ENCODE measurements at regions not wholly inside any gene's neighbourhood (a gene's known extent, or its start where the extent isn't known, plus 50 kb on each side); places are given as distances from the start of the nearest gene placed in this dataset.

DNA sequence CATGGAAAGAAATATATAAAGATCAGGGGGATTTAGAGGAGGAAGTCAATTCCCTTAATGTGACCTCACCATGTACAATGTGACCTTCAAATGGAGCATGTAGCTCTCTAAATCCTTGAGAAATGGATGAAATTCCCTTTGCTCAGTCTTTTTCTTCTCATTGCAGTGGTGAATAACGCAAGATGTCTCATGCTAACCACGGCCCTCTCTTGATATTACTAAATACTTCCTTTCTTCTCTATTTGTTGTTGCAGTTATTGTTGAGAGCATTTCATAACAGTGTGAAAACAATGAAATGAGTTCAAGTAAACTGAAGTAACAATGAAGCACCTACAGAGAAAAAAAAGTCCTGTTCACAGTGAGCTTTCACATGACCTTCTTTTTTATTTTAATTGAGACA is 55.6 kb downstream of the ZNF281 start:
- DNase-seq: no peak

DNA sequence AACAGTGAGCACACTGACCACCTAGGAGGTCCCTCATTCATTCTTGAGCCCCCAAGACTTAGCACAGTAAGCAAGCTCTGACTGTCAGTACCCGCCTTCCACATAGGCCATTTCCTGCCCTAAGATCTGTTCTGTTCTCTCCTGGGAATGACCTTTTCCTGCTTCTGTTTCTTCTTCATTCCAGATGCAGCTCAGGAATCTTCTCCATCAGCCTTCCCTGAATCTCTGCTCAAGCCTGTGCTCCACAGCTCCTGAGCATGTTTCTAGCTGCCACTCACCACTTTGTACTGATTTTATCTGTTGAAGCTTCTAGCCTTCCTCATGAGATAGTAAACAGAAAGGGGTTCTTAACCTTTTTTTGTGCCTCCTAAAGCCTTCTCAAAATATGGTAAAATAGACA is 56.6 kb downstream of the ZNF281 start:
- no peak for DNase-seq

DNA sequence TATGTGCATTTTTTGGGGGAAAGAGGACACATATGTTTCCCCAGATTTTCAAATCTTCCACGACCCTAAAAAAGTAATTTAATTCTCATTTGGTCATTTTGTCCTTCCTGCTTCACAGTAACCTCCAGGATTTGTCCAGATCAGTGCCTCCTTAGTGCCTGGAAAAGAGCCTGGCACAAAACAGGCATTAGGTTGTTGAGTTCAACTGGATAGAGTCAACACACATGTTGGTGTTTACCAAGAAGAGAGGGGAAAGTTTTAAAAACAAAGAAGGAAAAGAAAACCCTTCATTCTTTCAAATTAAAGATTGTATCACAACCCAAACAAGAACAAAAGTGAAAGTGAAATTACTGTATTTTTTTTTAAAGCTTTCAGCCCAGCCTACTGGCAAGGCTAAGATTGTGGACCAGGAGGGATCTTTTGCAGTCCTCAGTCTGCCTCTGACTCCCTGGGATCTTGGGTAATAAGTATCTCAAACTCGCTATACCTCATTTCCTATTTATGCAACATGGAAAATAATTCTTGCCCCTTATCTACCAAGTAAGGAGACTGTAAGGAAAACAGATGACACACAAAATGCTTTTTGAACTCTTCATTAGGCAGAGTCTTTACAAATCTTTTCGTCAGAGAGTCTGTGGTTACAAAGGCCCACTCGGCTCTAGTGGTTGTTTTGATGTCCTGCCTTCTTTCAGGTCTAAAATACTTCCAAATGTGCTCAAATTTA is 57.8 kb downstream of the ZNF281 start:
- DNase-seq: peak; percentile 92

DNA sequence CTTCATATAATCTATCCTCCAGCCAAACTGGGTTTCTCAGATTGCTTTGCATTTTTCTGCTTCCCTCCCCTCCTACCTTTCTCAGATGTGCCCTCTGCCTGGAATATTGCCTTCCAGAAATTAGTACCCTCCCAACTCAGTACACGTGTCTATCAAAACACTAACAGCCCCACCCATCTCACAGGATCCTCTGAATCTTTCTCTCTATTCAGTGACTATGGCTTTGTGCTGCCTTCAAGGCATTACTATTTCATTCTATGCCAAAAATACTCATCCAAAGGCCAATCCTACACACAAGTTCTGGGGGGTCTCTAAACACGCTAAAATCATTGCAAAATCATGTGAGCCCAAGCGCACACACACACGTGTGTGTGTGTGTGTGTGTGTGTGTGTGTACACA is 58.4 kb downstream of the ZNF281 start:
- no peak for DNase-seq

DNA sequence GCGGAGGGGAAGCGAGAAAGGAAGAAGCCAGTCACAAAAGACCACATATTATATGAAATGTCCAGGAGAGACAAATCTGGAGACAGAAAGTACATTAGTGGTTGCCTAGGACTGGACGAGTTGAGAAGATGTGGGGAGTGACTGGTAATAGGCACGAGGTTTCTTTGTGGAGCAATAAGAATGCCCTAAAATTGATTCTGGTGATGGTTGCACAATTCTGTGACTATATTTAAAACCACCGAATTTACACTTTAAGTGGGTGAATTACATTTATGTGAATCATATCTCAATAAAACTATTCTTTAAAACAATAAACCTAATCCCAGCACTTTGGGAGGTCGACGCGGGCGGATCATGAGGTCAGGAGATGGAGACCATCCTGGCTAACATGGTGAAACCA is 63.1 kb downstream of the ZNF281 start:
- no peak for DNase-seq

DNA sequence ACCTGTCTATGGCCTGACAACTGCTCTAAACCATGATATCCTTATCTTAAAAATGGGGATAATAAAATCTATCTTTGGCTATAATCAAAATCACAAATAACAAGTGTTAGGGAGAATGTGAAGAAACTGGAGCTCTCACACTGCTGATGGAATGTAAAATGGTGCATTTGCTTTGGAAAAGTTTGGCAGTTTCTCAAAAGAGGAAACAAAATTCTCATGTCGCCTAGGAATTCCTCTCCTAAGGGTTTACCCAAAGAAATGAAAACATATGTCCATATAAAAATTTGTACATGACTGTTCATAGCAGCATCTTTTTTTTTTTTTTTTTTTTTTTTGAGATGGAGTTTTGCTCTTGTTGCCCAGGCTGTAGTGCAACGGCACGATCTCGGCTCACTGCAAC is 64.3 kb downstream of the ZNF281 start:
- DNase-seq: no peak

DNA sequence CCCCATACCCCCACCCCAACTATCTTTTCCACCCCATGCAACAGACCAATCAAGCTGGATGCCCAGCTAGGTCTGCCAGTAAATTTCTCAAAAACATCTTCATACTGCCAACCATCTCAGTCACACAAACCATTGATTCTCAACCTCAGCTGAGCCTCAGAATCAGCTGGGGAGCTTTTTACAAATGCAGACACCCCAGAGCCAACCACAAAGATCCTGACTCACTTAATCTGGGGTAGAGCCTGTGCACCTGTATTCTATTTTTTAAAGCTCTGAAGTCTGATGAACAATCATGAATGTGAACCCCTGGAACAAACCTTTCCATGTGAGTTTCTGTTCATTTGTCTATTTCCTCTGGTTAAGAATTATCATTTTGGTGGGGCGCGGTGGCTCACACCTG is 66.0 kb downstream of the ZNF281 start:
- no peak for DNase-seq

DNA sequence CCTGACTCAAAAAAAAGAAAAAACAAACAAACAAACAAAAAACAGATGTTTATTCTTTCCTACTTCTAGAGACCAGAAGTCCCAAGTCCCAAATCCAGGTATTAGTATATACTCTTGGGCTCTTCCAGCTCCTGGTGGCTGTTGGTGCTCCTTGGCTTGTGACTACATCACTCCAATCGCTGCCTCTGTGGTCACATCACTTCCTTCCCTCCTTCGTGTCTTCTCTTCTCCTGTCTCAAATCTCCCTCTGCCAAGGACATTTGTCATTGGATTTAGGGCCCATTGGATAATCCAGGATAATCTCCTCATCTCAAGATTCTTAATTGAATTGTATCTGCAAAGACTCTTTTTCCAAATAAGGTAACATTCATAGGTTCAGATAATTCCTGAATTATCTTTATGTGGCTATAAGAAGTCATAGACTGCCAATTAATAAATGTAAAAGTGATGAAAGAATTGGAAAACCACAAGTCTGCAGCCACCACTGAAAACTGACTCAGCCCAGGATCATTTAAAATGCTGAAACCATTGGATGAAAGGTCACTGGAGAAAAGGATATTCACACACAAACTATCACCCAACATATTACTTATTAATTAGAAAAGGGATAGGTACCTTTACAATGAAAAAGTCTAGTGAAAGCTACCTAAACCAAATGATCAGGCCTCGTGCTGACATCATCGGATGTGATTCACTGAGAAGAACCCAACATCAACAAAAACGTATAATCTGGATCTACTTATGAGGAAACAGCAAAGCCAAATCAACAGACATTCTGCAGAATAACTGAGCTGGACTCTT is 67.1 kb downstream of the ZNF281 start:
- no peak for DNase-seq

DNA sequence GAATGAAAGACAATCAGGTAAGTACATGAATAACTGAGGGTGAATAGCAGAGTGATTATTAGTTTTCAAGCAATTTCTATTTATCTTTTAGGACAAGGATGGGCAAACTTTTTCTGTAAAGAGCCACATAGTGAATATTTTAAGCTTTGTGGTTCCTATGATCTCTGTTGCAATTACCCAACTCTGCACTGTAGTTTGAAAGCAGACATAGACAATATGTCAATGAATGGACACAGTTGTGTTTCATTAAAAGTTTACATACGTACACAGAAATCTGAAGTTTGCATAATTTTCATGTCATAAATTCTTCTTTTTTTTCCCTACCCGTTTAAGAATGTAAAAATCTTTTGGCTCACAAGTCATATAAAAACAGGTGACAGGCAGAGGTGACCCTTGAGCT is 71.4 kb downstream of the ZNF281 start:
- no peak for DNase-seq

DNA sequence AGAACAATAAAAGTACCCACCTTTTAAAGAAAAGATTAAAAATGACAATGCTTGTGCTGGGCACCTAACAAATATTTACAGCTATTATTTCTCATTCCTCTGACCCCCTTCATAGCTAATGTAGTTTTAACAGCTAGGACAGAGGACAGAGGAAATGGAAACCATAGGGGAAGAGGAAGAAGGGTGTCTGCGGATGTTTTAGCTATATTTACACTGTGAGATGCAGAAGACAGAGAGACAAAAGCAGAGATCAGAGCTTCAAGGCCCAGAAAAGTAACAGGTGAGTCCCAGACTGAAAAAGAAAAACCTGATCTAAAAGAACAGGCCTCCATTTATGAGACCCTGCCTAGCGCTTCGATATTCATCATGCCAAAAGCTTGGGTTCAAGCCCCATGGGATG is 72.0 kb downstream of the ZNF281 start:
- DNase-seq: no peak

DNA sequence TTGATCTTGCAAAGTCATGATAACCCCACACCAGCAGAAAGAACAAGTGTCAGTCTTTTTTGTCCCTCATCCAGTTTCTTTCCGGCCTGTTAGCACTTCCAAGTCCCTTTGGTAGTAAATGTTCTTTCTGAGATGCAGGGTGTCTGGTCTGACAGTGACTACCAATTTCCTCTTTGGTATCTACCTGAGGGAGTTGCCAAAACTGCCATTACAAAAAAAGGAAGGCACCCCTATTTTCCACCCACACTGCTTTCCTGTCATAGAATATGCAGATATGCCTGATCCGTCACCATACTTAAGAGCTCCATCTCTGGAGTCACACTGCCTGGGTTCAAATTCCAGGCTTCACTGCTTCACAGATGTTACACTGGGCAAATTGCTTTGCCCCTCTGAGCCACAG is 72.4 kb downstream of the ZNF281 start:
- DNase-seq: no peak

DNA sequence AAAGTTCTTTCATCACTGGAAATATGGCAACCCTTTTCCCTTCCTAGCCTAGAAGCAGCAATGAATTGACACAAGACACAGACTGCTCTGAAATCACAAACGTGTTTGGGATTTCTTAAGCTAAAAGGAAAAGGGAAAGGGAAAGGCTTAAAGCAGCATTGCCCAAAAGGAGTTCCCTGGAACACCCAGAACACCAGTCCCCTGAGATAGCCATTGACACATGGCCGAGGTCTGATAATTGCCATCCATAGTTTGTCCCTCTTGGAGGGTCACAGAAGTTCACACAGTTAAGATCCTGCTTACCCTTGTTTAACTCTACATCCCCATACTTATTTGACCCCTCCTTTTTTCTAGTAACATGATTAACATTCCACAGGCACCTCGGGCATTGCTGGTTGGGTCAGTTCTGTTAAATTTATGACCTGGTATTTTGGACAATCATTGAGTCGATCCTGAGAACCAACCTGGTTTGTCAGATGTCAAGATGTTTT is 72.9 kb downstream of the ZNF281 start:
- no peak for DNase-seq

DNA sequence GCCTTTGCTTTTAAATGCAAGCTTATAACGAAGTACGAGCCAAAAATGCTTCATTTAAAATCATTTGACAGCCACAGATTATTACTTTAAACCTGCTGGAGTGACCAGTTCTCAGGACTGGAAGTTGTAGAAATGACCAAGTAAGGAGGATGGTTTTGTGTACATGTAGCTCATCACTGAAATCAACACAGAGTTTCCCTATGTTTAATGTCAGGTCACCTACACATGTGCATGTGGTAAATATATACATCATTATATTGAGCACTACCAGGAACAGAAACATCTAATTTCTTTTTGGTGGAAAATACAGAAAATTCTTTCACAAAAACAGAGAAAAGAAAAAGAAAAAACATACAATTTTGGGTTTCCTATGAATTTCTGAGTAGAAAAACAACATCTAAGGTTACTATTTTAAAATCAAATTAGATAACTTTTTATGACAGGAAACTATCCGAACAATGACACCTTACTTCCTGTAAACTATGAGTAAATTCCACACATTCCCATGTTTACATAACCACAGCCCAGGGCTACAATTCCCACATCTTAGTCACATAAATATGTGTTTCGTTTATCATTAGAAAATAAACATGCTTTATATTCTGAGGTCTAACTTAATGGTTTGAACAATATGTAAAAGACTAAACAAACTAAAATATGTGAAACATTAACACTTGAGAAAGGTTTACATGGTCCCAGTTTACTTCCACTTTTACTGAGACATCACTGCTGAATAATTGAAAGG is 73.6 kb downstream of the ZNF281 start:
- no peak for DNase-seq

DNA sequence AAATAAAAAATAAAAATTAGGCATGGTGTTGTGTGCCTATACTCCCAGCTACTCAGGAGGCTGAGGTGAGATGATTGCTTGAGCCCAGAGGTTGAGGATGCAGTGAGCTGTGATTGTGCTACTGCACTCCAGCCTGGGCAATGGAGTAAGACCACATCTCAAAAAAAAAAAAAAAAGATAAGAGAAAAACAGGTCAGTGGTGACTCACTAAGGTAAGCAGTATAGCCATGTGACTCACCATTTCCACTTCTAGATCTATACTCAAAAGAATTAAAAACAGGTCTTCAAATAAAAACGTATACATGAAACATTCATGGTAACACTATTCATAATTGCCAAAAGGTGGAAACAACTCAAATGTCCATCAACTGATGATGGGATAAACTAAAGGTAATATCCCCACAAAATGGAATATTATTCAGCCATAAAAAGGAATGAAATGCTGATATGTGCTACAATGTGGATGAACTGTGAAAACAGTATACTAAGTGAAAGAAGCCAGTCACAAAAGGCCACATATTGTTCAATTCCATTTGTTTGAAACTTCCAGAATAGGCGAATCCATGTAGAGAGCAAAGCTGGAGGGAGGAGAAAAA is 75.1 kb downstream of the ZNF281 start:
- DNase-seq: no peak

DNA sequence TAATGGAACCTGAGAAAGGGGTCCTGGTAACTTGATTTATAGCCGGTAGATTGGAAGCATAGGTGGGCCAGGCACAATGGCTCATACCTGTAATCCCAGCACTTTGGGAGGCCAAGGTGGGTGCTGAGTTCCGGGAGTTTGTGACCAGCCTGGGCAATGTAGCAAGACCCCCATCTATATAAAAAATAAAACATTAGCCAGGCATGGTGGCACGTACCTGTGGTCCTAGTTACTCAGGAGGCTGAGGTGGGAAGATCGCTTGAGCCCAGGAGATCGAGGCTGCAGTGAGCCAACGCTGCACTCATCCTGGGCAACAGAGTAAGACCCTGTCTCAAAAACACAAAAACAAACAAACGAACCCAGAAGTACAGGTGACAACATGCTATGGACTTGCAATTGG is 76.5 kb downstream of the ZNF281 start:
- DNase-seq: no peak

DNA sequence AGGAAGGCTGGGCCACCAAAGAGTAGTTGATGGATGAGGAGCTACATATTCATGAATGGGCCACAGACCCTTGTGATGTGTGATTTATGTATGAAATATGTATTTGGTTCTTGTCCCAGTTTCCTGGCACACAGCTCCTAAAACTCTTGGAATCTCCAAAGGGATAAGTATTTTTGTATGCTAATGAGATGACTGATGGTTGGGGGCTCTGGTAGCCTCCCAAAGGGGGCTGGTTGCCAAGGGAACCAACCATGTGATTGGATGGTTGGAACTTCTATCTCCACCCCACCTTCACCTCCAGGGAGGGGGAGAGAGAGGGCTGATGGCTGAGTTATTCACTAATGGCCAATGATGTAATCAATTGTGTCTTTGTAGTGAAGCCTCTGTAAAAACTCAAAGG is 77.1 kb downstream of the ZNF281 start:
- DNase-seq: no peak

DNA sequence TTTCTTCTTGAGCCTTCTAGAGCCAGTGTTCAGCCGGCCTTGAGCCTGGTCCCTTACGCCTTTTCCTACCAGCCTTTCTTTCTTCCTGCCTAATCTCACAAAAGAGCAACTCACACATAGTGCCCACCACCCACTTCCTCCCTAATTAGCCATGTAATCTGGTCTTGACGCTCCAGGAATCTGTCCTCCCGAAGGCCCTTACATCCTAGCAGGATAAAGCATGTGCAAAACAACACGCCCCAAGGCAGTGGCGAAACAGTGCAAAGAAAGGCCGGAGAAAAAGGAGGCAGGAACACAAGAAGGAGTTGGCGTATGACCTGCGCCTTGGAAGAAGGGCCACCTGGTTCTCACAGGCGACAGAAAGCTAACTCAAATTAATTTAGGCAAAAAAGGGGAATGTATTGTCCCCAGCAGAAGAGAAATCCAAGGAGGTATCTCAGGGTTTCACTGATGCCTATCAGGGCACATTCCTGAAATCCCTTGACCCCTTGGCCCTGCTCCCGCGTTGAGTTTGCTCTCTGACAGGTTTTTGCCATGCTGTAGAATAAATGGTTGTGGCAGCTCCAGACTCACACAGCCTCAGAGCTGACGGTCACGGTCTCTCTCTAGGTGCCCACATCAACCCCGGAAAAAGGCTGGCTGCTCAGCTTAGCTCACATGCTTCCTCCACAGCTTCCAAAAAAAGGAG is 79.0 kb downstream of the ZNF281 start:
- no peak for DNase-seq

DNA sequence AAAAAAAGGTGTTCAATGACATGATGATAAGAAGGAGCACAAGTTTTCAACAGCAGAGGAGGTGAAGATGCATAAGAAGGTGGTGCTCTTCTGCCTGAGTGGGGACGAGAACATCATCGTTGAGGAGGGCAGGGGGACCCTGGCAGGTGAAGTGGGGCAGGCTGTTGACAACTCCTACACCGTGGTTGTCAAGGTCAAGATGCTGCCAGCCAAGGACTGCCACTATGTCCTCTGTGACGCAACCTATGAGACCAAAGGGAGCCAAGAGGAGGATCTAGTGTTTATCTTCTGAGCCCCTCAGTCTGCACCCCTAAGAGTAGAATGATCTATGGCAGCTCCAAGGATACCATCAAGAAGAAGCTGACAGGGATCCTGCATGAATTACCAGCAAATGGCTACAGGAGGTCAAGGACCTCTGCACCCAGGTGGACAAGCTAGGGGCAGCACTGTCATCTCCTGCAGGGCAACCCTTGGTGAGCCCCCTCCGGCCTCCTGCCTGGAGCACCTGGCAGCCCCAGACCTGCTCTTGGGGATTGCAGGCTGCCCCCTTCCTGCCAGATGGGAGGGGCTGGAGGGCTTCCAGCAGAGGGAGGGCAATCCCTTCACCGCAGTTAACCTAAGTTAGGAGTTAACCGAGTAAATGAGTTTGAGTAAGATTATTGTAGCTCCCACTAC is 80.5 kb downstream of the ZNF281 start:
- DNase-seq: no peak

DNA sequence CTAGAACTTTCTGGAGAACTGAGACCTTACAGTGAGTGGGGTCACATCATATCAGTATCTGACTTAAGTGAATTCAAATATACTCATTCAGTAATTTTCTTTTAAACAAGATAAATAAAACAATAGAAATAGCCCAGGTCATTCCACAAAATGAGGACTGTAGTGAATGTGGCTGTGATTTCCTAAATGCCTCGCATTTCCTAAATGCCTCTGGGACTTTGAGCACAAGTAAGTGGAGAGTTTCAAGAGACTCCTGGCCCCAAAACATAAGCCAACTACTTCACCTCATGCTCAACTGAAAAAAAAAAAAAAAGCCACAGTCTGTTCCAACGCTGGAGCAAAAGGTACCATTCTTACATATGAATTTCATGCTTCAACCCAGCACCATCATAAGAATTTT is 81.5 kb downstream of the ZNF281 start:
- no peak for DNase-seq

DNA sequence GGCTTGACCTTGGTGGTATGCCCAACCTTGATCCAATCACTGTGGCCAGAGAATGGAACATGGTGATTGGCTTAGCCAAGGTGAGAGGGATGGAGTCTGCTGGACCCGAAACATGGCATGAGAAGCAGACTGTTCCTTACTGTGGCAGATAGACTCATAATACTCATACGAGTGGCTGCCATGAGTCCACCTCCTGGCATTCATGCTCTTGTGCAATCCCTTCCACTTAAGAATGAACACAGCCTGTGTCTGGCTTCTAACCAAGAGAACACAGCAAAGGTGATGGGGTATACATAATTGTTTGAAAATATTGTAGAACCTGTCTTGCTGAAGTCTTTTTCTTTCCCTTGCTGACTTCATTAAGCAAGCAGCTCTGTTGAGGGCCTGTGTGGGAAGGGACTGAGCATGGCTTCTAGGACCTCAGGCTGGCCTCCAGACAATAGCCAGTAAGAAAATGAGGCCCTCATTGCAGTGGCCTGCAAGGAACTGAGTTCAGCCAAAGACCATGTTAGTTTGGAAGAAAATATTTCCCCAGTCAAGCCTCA is 85.9 kb downstream of the ZNF281 start:
- no peak for DNase-seq

DNA sequence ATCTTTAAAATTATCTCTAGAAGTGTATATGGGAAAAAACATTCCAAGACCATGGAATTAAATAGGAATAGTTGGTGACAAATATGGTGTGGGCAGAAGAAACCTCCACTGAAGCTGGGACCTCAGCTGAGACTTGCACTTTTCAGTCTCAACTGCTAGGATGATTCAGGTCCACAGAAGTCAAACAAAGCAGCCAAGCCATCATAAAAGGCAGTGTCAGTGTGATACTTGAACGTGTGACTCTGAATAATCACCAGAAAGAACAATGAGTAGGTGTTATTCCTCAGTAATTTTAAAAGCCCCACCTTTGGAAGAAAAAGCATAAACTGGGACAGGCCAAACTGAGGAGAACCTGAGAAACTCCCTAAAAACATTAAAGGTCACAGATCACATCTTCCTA is 90.7 kb downstream of the ZNF281 start:
- DNase-seq: no peak

DNA sequence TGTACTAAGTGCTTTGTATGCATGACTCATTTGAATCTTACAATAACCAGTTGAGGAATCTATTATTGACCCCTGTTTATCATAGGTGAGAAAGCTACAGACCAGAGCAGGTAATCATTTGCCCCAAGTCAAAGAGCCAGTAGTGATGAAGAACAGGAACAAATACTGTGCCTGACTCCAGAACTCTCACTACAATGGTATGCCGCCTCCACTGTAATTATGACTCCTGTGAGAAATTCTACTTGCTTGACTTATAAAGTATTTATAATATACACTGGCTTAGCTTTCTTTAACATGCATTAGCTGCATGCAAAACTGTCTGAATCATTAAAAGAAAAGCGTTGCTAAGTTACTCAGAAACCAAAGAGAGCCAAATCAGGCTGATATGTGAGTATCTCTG is 92.6 kb downstream of the ZNF281 start:
- DNase-seq: no peak

Measured in OCI-M1 (cell line).